ENCODE measurements at regions not wholly inside any gene's neighbourhood (a gene's known extent, or its start where the extent isn't known, plus 50 kb on each side); places are given as distances from the start of the nearest gene placed in this dataset.

GRCh38 chr5:119968690-119969089, 339.3 kb downstream of the FAM170A start:
- no peak for TF ChIP-seq ZNF274 (IDR thresholded peaks at IDR 0.05; ENCODE audit: low read depth, low read length)
- no peak for TF ChIP-seq SUZ12 (IDR thresholded peaks at IDR 0.05; ENCODE audit: extremely low read depth, insufficient read depth, insufficient read length)
